Vagina (tissue), 2 donors: ENCODE measurements at regions not wholly inside any gene's neighbourhood (a gene's known extent, or its start where the extent isn't known, plus 50 kb on each side); places are given as distances from the start of the nearest gene placed in this dataset.

Experiments used
- DNase-seq, 2 donors: peaks; one replicate each; pipeline ENCODE4 v3.0.0-alpha.2; 2017; ENCODE audit errors: extremely low spot score in 2 of 2
- H3K27ac ChIP-seq: fragments of 200-600 bp; sonication (generic); one replicate; pipeline ENCODE4 v1.5.1; 2019
- H3K27me3 ChIP-seq: fragments of 200-600 bp; sonication (generic); one replicate; pipeline ENCODE4 v1.5.1; 2019
- H3K36me3 ChIP-seq, 2 donors: fragments of 200-600 bp; sonication (generic); one replicate each; pipeline ENCODE4 v1.5.1; 2017 to 2019
- H3K4me1 ChIP-seq: fragments of 200-600 bp; sonication (generic); one replicate; pipeline ENCODE4 v1.5.1; 2019
- H3K4me3 ChIP-seq, 2 donors: fragments of 200-600 bp; sonication (generic); 1 replicate in 1 of 2; 2 replicates in 1 of 2; pipeline ENCODE4 v1.5.1; 2016 to 2019
- H3K9me3 ChIP-seq: fragments of 200-600 bp; sonication (generic); one replicate; pipeline ENCODE4 v1.5.1; 2019
- CTCF ChIP-seq, 3 experiments: fragments of 450-650 bp in 2 of 3; fragments of 200-600 bp in 1 of 3; sonication (generic) in 1 of 3; IDR thresholded peaks; one replicate each; pipeline ENCODE4 v1.5.1; 2017 to 2019; ENCODE audit warnings: antibody characterized with exemption in 3 of 3, mild to moderate bottlenecking in 2 of 3, moderate library complexity in 2 of 3
- POLR2A ChIP-seq, 2 donors: fragments of 450-650 bp; IDR thresholded peaks; one replicate each; pipeline ENCODE4 v1.6.1; 2017; ENCODE audit warnings: antibody characterized with exemption in 2 of 2, mild to moderate bottlenecking in 2 of 2, moderate library complexity in 2 of 2
- POLR2AphosphoS5 ChIP-seq, 2 donors: sonication (generic); formaldehyde crosslinking; IDR thresholded peaks; one replicate each; pipeline ENCODE4 v1.9.0; 2017; ENCODE audit warnings: antibody characterized with exemption in 2 of 2, mild to moderate bottlenecking in 2 of 2, low read depth in 1 of 2; ENCODE audit not compliant: insufficient read depth in 1 of 2
- intact Hi-C: fragments of 100-400 bp; cut with DNase I; formaldehyde crosslinking; loops from one replicate; pipeline ENCODE4 v1.15.1; 2023

- Histone ChIP-seq H3K9me3 (no peaks in the 10 kb centered on the region), H3K27me3 (no peaks in the 10 kb centered on the region), H3K36me3 (no peaks in the 10 kb centered on the region), H3K4me1 (no peaks in the 10 kb centered on the region), H3K27ac (no peak overlapping the region), H3K4me3 (no peak overlapping the region)
- TF ChIP-seq CTCF (IDR thresholded peaks at IDR 0.05) (no peak), POLR2AphosphoS5 (IDR thresholded peaks at IDR 0.05; ENCODE audit: insufficient read depth in 1 of 2, low read depth in 1 of 2) (no peak), POLR2A (IDR thresholded peaks at IDR 0.05) (no peak)
- intact Hi-C loops, result no loop called here
- DNase-seq, result no peak
Measured at GRCh38 chr10:35765066-35765527, 123.0 kb upstream of the FZD8 start.

- Histone ChIP-seq H3K36me3 (no peaks in the 10 kb centered on the region), H3K27me3 (no peaks in the 10 kb centered on the region), H3K27ac (no peak overlapping the region), H3K4me3 (no peak overlapping the region), H3K4me1 (no peaks in the 10 kb centered on the region), H3K9me3 (no peaks in the 10 kb centered on the region)
- no peak for DNase-seq
- intact Hi-C loops, result no loop called here
- TF ChIP-seq POLR2A (IDR thresholded peaks at IDR 0.05) (no peak), CTCF (IDR thresholded peaks at IDR 0.05) (no peak)
Measured at GRCh38 chr10:35762311-35763030, 120.4 kb upstream of the FZD8 start.

GRCh38 chr10:35758076-35758475 is 116.0 kb upstream of the FZD8 start:
- no peaks in the 10 kb centered on the region for H3K27me3 ChIP-seq
- no peaks in the 10 kb centered on the region for H3K36me3 ChIP-seq
- intact Hi-C loops, result no loop called here
- DNase-seq, result no peak
- no peak overlapping the region for H3K4me3 ChIP-seq
- no peaks in the 10 kb centered on the region for H3K4me1 ChIP-seq
- H3K9me3 ChIP-seq, result no peaks in the 10 kb centered on the region
- no peak overlapping the region for H3K27ac ChIP-seq
- TF ChIP-seq CTCF (IDR thresholded peaks at IDR 0.05) (no peak), POLR2AphosphoS5 (IDR thresholded peaks at IDR 0.05; ENCODE audit: insufficient read depth in 1 of 2, low read depth in 1 of 2) (no peak), POLR2A (IDR thresholded peaks at IDR 0.05) (no peak)

- TF ChIP-seq CTCF (IDR thresholded peaks at IDR 0.05) (no peak), POLR2AphosphoS5 (IDR thresholded peaks at IDR 0.05; ENCODE audit: insufficient read depth in 1 of 2, low read depth in 1 of 2) (no peak), POLR2A (IDR thresholded peaks at IDR 0.05) (no peak)
- Histone ChIP-seq H3K27me3 (no peaks in the 10 kb centered on the region), H3K4me3 (no peak overlapping the region), H3K36me3 (no peaks in the 10 kb centered on the region), H3K9me3 (no peaks in the 10 kb centered on the region), H3K27ac (no peak overlapping the region), H3K4me1 (no peaks in the 10 kb centered on the region)
- no peak for DNase-seq
- intact Hi-C loops, result no loop called here
Measured at GRCh38 chr10:35754519-35754918, 112.4 kb upstream of the FZD8 start.
